Smooth muscle cell (in vitro differentiated cells): ENCODE measurements at regions not wholly inside any gene's neighbourhood (a gene's known extent, or its start where the extent isn't known, plus 50 kb on each side); places are given as distances from the start of the nearest gene placed in this dataset.

Experiments
- DNase-seq: peaks from one replicate; lab custom pipeline; 2025; ENCODE audit not compliant: unreplicated experiment; lab: John Stamatoyannopoulos, UW
- H2AFZ ChIP-seq: fragments of 200-600 bp; sonication (generic); 2 replicates; pipeline ENCODE4 v1.6.0; 2016; ENCODE audit warnings: antibody characterized with exemption, low read depth, mild to moderate bottlenecking
- H3F3A ChIP-seq: fragments of 200-600 bp; sonication (generic); 2 replicates; pipeline ENCODE4 v1.6.0; 2017; ENCODE audit warnings: antibody characterized with exemption, low read depth
- H3K27ac ChIP-seq: fragments of 200-600 bp; sonication (generic); 2 replicates; pipeline ENCODE4 v1.5.1; 2016; ENCODE audit warnings: low read depth, mild to moderate bottlenecking
- H3K27me3 ChIP-seq: fragments of 200-600 bp; sonication (generic); 2 replicates; pipeline ENCODE4 v1.6.1; 2016; ENCODE audit warnings: low read depth, mild to moderate bottlenecking
- H3K36me3 ChIP-seq: fragments of 200-600 bp; sonication (generic); 2 replicates; pipeline ENCODE4 v1.5.1; 2016; ENCODE audit warnings: low read depth
- H3K4me1 ChIP-seq: fragments of 200-600 bp; sonication (generic); 2 replicates; pipeline ENCODE4 v1.5.1; 2016; ENCODE audit warnings: low read depth
- H3K4me2 ChIP-seq: fragments of 200-600 bp; sonication (generic); 2 replicates; pipeline ENCODE4 v1.6.0; 2016; ENCODE audit warnings: mild to moderate bottlenecking
- H3K4me3 ChIP-seq: fragments of 200-600 bp; sonication (generic); 2 replicates; pipeline ENCODE4 v1.5.1; 2016; ENCODE audit warnings: mild to moderate bottlenecking
- H3K79me2 ChIP-seq: fragments of 200-600 bp; sonication (generic); 2 replicates; pipeline ENCODE4 v1.6.0; 2016; ENCODE audit warnings: low read depth, mild to moderate bottlenecking
- H3K9ac ChIP-seq: fragments of 200-600 bp; sonication (generic); 2 replicates; pipeline ENCODE4 v1.6.0; 2016; ENCODE audit warnings: low read depth
- H3K9me3 ChIP-seq: fragments of 200-600 bp; sonication (generic); replicated peaks from 2 replicates; pipeline ENCODE4 v1.5.1; 2016; ENCODE audit warnings: low read depth
- H4K20me1 ChIP-seq: fragments of 200-600 bp; sonication (generic); 2 replicates; pipeline ENCODE4 v1.6.0; 2016; ENCODE audit warnings: low read depth
- CTCF ChIP-seq: fragments of 200-600 bp; sonication (generic); IDR thresholded peaks from 2 replicates; pipeline ENCODE4 v1.5.1; 2017; ENCODE audit warnings: borderline replicate concordance, mild to moderate bottlenecking, antibody characterized with exemption; ENCODE audit not compliant: insufficient read depth, poor library complexity, severe bottlenecking
- WGBS: methylation state at CpG from one replicate; pipeline ENCODE4 v1.1.7; 2016; ENCODE audit warnings: low lambda C conversion rate; 5-methylcytosine and 5-hydroxymethylcytosine counted together

- H3K4me1 ChIP-seq: no peaks in the 10 kb centered on the region
- no peak overlapping the region for H3K4me2 ChIP-seq
- WGBS: 86% methylated on average over 3 of the region's 3 CpGs
- no peak overlapping the region for H2AFZ ChIP-seq
- H3K27me3 ChIP-seq: no peaks in the 10 kb centered on the region
- H3K36me3 ChIP-seq: no peaks in the 10 kb centered on the region
- H3K79me2 ChIP-seq: no peaks in the 10 kb centered on the region
- no peaks in the 10 kb centered on the region for H3K9me3 ChIP-seq
- no peak overlapping the region for H3K27ac ChIP-seq
- H3F3A ChIP-seq: no peaks in the 10 kb centered on the region
- no peaks in the 10 kb centered on the region for H4K20me1 ChIP-seq
- no peak overlapping the region for H3K9ac ChIP-seq
- H3K4me3 ChIP-seq: no peak overlapping the region
- no peak for DNase-seq
- no peak for TF ChIP-seq CTCF
These were observed 254.6 kb downstream of the SMARCA2 start for GRCh38 chr9:2269778-2270177.

- no peak overlapping the region for H3K27ac ChIP-seq
- H3K79me2 ChIP-seq: no peaks in the 10 kb centered on the region
- H2AFZ ChIP-seq: no peak overlapping the region
- no peaks in the 10 kb centered on the region for H3K4me1 ChIP-seq
- no peak overlapping the region for H3K4me2 ChIP-seq
- H3K4me3 ChIP-seq: no peak overlapping the region
- H3K9ac ChIP-seq: no peak overlapping the region
- no peak for TF ChIP-seq CTCF
- no peaks in the 10 kb centered on the region for H3K36me3 ChIP-seq
- no peaks in the 10 kb centered on the region for H3K9me3 ChIP-seq
- H3K27me3 ChIP-seq: peaks cover 4% of the 10 kb centered on the region
- DNase-seq: no peak
- 96% methylated on average over 5 of the region's 5 CpGs for WGBS
- no peaks in the 10 kb centered on the region for H3F3A ChIP-seq
- no peaks in the 10 kb centered on the region for H4K20me1 ChIP-seq
These were observed 255.4 kb downstream of the SMARCA2 start for GRCh38 chr9:2270565-2270964.

GRCh38 chr9:2271426-2271825, 256.3 kb downstream of the SMARCA2 start:
- no peaks in the 10 kb centered on the region for H3K9me3 ChIP-seq
- no peak overlapping the region for H3K4me2 ChIP-seq
- H3K27ac ChIP-seq: no peak overlapping the region
- H3K36me3 ChIP-seq: no peaks in the 10 kb centered on the region
- no peak overlapping the region for H3K4me3 ChIP-seq
- DNase-seq: no peak
- H3K79me2 ChIP-seq: no peaks in the 10 kb centered on the region
- no peaks in the 10 kb centered on the region for H3F3A ChIP-seq
- no peak overlapping the region for H2AFZ ChIP-seq
- H4K20me1 ChIP-seq: no peaks in the 10 kb centered on the region
- WGBS: 85% methylated on average over 4 of the region's 4 CpGs
- no peak overlapping the region for H3K9ac ChIP-seq
- H3K27me3 ChIP-seq: peaks cover 10% of the 10 kb centered on the region
- TF ChIP-seq CTCF: no peak
- no peaks in the 10 kb centered on the region for H3K4me1 ChIP-seq

- no peak overlapping the region for H3K27ac ChIP-seq
- no peaks in the 10 kb centered on the region for H3F3A ChIP-seq
- DNase-seq: no peak
- peaks cover 17% of the 10 kb centered on the region for H3K27me3 ChIP-seq
- no peaks in the 10 kb centered on the region for H3K79me2 ChIP-seq
- H3K4me2 ChIP-seq: no peak overlapping the region
- H3K36me3 ChIP-seq: no peaks in the 10 kb centered on the region
- no peak for TF ChIP-seq CTCF
- no peaks in the 10 kb centered on the region for H3K9me3 ChIP-seq
- H3K4me3 ChIP-seq: no peak overlapping the region
- H2AFZ ChIP-seq: no peak overlapping the region
- no peak overlapping the region for H3K9ac ChIP-seq
- no peaks in the 10 kb centered on the region for H3K4me1 ChIP-seq
- H4K20me1 ChIP-seq: no peaks in the 10 kb centered on the region
- 87% methylated on average over 4 of the region's 4 CpGs for WGBS
These were observed 259.6 kb downstream of the SMARCA2 start for GRCh38 chr9:2274762-2275161.
